Ishikawa (cell line): ENCODE measurements at regions not wholly inside any gene's neighbourhood (a gene's known extent, or its start where the extent isn't known, plus 50 kb on each side); places are given as distances from the start of the nearest gene placed in this dataset.

Experiments used
- EP300 ChIP-seq: IDR thresholded peaks from 2 replicates; pipeline ENCODE4 v1.6.1; 2012; ENCODE audit warnings: borderline replicate concordance
- NFIC ChIP-seq: IDR thresholded peaks from 2 replicates; pipeline ENCODE4 v1.6.1; 2012
- RAD21 ChIP-seq: IDR thresholded peaks from 2 replicates; pipeline ENCODE4 v1.6.1; 2012; ENCODE audit warnings: low read depth
- TCF12 ChIP-seq: IDR thresholded peaks from 2 replicates; pipeline ENCODE4 v1.6.1; 2012; ENCODE audit warnings: low read depth
- USF1 ChIP-seq: IDR thresholded peaks from 2 replicates; pipeline ENCODE4 v1.6.1; 2012
- YY1 ChIP-seq: IDR thresholded peaks from 2 replicates; pipeline ENCODE4 v1.6.1; 2012; ENCODE audit warnings: low read depth
- TF ChIP-seq, protein P1 (sequence below): IDR thresholded peaks from 2 replicates; pipeline ENCODE4 v1.6.1; 2012; ENCODE audit warnings: low read depth, mild to moderate bottlenecking
- TF ChIP-seq, protein P2 (sequence below): IDR thresholded peaks from 2 replicates; pipeline ENCODE4 v1.6.1; 2012

DNA sequence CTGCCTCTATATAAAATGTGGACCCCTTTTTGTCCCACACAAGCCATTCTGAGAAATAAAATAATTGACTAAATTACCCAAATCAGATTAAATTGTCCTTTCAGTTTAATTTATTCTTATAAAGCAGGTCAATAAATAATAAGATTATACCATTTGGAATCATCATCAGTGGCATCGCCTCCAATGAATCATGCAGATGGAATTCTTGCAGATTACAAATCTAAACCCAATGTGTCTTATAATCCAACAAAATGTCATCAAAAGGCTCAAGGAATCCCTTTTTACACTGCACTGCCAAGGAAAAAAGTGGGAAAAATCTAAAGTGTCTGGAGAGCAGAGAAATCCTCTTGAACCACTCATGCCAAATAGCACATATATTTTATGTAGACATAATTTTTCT, 138.2 kb upstream of the TSPAN8 start:
- TF ChIP-seq, protein P1, sequence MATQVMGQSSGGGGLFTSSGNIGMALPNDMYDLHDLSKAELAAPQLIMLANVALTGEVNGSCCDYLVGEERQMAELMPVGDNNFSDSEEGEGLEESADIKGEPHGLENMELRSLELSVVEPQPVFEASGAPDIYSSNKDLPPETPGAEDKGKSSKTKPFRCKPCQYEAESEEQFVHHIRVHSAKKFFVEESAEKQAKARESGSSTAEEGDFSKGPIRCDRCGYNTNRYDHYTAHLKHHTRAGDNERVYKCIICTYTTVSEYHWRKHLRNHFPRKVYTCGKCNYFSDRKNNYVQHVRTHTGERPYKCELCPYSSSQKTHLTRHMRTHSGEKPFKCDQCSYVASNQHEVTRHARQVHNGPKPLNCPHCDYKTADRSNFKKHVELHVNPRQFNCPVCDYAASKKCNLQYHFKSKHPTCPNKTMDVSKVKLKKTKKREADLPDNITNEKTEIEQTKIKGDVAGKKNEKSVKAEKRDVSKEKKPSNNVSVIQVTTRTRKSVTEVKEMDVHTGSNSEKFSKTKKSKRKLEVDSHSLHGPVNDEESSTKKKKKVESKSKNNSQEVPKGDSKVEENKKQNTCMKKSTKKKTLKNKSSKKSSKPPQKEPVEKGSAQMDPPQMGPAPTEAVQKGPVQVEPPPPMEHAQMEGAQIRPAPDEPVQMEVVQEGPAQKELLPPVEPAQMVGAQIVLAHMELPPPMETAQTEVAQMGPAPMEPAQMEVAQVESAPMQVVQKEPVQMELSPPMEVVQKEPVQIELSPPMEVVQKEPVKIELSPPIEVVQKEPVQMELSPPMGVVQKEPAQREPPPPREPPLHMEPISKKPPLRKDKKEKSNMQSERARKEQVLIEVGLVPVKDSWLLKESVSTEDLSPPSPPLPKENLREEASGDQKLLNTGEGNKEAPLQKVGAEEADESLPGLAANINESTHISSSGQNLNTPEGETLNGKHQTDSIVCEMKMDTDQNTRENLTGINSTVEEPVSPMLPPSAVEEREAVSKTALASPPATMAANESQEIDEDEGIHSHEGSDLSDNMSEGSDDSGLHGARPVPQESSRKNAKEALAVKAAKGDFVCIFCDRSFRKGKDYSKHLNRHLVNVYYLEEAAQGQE = no peak
- TF ChIP-seq YY1 = no peak
- no peak for TF ChIP-seq EP300
- no peak for TF ChIP-seq RAD21
- TF ChIP-seq, protein P2, sequence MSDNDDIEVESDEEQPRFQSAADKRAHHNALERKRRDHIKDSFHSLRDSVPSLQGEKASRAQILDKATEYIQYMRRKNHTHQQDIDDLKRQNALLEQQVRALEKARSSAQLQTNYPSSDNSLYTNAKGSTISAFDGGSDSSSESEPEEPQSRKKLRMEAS = no peak
- TF ChIP-seq NFIC = no peak
- TF ChIP-seq USF1 = no peak
- no peak for TF ChIP-seq TCF12
